Stimulated activated CD8-positive, alpha-beta memory T cell treated with anti-CD3 and anti-CD28 coated beads, Interleukin-7, amount 100 ng/mL, for 1 hour (primary cell): ENCODE measurements at regions not wholly inside any gene's neighbourhood (a gene's known extent, or its start where the extent isn't known, plus 50 kb on each side); places are given as distances from the start of the nearest gene placed in this dataset.
"Not testable (repeated sequence)": the region's sequence is repeated elsewhere in the genome, so short reads cannot be mapped to it uniquely, and the experiment has no call there.

ENCODE experiments used
- DNase-seq, 2 donors: peaks; one replicate each; pipeline ENCODE4 v3.0.0-alpha.2; 2020; ENCODE audit warnings: low read depth in 2 of 2

DNA sequence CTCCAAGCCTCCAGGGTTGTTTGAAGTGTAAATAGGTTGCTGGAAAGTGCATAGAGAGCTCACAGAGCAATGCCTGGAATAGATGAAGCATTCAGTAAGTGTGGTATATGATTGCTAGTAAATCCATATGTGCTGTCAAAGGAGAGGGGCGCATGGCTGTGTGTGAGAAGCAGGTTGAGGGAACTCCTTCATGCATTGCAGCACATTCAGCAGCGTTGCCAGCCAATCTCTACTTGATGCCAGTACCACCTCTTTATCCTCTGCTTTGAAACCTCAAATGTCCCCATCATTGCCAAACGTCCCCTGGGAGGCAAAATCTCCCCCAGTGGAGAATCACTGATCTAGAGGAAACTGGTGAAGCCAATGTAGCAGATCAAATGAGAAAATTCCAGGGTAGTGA is 82.7 kb upstream of the RALGAPA2 start:
- no peak for DNase-seq

DNA sequence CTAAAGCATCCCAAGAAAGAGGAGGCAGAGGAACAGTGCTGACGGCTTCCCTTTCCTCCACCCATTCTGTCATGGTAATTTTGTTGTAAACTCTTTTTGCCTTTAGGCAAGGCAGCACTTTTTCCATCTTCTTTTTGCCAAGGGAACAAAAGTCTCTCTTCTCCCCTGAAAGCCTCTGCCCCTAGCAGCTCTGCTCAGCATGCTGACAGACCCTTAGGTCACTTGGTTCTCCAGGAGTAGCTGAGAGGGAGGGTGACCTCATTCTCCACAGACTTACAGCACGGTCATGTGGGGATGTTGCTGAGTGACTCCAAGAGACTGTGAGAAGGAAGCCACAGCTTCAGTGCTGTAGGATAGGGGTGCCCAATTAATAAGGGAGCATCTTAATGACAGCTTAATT is 81.1 kb upstream of the RALGAPA2 start:
- DNase-seq: no peak

DNA sequence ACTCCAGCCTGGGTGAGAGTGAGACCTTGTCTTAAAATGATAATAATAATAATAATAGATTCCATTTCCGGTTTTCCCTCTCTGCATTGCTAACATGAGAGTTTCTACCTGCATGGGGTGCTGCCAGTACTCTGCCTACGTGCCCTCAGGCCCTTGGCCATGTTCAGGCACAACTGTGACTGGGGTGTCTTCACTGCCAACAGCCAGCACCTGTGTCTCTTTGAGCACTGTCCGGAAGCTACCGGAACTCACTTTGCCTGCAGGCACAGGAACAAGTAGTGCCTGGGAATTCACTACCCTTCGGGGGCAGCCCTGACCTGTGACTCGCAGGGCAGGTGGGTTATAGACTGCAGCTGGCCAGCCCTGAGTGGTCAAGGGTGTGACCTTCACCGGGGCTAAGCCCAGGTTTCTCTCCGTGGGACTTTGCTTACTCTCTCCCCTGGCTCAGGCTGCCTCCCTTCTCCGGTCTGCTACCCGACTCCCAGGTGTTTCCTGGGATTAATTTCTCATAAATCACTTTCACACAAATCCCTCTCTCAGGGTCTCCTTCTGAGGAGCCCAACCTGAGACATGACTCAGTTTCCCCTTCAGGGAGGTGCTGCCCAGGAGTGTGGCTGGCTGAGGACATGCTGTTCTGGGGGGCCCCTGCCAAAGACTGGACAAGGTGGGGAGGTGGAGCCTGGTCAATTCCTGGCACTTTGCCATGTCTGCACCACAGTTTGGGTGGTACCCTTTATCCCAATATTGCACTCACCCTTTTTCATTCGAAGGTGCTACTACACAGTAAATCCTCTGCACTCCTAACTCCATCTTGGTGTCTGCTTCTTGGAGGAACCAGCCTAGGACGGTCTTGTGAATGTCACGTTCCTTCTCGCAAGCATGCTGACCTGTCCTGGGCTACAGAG is 79.5 kb upstream of the RALGAPA2 start:
- no peak for DNase-seq

DNA sequence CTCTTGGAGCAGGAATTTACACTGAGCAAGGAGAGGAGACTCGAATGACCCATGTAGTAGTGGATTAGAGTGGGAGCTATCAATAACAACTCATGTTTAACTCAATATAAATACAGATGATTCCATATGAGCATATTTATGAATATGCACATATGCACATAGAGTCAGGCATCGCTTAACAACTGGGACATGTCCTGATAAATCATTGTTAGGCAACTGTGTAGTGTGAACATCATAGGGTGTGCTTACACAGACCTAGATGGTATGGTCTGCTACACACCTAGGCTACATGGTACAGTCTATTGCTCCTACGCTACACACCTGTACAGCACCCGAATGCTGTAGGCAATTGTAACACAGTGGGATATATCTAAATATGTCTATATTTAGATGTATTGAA is 75.9 kb upstream of the RALGAPA2 start:
- DNase-seq: no peak

DNA sequence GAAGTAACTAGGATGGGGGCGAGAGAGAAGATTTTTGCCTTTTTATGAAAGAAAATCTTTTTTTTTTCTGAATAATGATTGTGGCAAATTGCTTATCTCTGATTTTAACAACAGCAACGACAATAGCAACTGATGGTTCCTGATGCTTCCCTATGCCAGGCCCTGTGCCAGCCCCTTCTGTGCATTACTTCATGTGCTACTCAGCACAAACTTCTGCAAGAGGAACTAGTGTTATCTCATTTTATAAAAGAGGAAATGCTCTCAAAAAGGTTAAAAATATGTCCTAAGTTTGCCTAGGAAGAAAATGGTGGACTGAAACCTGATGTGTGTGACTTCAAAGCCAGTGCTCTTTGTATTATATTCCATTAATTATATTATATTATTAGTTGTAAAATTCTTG is 74.0 kb upstream of the RALGAPA2 start:
- DNase-seq: no peak

DNA sequence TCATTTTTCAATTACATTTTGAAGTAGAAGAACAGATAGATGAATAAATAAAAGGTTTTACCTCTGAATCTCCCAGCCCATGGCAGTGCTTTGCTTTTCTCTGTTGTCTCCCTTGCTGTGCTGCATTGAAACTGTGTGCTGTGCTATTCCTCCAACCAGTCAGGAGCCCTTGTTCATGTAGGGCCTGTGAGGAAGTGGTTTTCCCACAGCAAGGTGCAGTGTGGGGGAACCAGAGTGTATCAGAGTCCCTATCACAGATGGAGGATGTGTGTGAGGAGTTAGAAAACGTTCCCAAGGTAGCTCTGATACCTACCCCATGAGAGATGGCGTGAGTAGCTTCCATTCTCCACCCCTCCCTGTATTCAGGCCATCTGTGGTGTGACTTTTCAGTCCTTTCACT is 72.8 kb upstream of the RALGAPA2 start:
- DNase-seq: no peak

DNA sequence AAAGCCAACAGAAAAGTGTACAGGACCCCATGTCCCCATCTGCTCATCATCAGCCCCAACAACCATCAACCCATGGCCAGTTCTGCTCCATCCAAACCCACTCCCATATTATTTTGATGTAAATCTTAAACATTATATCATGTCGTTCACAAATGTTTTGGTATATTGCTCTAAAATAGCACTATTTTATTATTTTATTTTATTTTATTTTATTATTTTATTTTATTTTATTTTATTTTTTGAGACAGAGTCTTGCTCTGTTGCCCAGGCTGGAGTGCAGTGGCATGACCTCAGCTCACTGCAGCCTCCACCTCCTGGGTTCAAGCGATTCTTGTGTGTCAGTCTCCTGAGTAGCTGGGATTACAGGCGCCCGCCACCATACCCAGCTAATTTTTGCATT is 72.0 kb upstream of the RALGAPA2 start:
- DNase-seq: not testable (repeated sequence)

DNA sequence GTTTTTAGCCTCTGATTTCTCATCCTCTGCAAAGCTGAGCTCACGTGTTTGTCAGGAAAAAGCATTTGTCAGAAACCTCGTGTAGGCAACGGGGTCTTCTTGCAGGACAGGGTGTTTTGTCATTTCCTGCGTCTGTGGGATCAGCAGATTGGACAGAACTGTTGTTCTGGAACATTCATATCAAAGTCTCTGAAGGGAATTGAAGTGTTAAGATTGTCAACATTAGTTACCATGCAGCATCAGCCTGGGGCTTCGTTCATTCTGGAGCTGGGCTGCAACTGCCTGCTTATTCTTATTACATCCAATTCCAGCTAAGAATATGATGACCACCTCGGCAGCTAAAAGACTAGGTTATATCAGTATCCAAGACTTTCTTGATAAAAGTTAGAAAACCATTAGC is 71.0 kb upstream of the RALGAPA2 start:
- no peak for DNase-seq

DNA sequence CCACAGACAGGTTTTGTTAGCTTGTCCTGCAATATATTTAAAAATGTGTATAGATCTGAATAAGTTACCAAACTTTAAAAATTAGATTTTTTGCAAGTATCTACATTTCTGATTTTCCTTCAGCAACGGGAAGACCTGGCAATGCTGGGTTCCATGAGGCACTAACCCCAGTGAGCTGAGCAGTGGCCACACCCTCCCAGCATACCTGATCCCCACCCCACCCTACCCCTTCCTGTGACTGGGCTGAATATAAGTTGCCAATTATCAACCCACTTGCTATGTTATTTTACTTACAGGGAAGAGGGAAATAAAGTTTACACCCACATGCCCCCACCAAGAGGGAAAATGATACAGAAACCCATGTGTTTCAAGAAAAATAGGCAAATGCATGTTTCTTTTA is 70.3 kb upstream of the RALGAPA2 start:
- no peak for DNase-seq

DNA sequence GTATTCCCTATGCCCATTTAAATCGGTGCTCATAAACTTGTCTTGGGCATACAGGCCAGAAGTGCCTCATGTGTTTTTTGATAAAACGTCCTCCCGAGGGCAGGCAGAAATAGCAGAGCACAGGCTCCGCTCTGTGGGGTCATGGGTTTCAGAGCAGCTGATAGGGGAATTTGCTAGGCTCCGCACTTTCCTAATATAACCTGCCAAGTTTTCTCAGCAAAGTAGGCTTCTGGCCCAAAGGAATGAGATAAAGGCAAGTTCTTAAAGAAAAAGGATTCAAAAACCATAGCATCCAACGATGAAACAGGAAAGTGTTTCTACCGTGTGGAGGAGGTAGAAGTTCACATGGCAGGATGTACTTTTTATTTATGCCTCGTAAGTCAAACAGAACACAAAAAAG is 69.8 kb upstream of the RALGAPA2 start:
- no peak for DNase-seq

DNA sequence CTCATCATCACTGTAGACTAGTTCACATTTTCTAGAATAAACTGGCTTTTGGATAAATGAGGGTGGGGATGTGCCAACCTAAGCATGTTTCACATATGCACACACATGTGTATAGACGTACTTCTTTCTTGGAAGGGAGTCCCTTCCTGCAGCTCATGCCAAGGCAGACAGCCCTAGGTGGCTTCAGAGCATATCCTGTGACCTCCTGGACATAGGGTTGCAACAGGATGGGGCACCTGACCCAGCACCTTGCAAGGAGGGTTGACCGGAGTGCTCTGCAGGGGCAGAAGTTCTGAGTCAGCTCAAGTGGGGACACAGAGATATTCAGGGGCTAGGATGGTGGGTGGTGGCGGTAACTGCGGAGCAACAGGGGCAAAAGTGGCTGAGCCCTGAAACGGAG is 68.6 kb upstream of the RALGAPA2 start:
- DNase-seq: no peak

DNA sequence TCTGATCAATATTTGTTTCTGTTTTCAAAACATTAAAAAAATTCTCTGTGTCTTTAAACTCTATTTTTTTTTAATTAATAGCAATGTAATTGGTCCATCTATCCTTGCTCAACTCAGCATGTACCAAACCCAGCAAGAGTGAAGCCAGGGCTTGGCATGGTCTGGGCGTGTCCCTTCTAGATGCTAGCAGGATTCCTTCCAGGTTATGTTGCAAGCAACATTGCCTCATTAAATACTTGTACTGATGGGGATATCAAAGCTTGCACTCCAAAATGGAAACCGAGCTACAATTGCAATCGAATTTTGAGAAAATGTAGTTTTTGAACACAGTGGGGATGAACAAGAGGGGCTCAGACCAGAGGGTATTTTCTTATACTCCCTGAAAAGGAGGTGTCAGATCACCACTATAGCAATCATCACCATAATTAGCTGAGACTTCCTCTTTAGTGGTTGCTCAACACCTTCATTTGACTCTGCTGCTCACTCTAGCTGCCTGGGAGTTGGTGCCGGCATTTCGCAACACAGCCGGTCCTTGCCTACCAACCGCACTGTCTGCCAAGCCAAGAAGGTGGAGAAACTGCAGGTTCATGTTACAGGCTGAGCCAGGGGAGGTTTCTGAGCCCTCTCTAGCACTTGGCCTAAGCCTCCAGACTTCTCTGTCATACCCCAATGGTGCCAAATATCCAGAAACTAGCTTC is 67.8 kb upstream of the RALGAPA2 start:
- DNase-seq: no peak

DNA sequence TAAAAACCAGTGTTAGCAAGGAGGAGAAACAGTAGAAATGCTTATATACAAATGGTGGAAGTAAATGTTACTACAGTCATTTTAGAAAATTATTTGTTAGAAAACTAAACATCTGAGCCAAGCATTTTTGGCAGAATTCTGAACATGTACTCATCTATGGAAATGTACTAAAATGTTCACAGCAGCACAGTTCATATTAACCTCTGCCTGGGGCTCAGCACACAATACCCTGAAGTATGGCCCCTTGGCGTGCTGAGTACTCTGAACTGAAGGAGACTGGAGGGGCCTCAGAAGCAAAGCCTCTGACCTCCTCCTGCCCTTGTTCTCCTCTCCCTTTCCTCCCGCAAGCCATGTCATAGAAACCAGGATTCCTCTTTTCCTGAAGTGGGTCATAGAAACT is 66.2 kb upstream of the RALGAPA2 start:
- DNase-seq: no peak

DNA sequence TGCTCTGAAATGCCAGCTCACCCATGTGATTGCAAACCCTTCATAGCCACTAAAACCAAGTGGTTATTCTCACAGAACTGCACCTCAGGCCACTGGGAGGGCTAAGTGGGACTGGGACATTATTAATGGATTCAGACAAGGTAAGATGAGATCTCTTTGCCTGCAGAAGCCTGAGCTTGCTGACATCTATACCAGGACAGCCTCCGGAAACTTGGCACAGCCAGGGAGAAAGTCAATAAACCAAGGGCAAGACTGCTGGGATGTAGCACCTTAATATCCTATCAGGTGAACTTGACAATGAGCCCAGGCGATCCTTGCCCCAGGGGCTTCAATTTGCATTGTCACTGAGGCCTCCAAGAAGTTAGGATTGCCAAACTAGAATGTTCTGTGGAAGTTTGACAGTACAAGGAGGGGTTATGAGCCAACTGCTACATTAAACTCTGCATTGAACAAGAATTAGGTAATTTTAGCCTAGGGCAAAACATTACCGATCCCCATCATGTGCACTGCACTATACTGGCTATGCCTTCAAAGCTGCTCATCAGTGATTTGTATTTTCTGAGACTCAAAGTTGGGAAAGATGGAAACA is 60.1 kb upstream of the RALGAPA2 start:
- DNase-seq: no peak

DNA sequence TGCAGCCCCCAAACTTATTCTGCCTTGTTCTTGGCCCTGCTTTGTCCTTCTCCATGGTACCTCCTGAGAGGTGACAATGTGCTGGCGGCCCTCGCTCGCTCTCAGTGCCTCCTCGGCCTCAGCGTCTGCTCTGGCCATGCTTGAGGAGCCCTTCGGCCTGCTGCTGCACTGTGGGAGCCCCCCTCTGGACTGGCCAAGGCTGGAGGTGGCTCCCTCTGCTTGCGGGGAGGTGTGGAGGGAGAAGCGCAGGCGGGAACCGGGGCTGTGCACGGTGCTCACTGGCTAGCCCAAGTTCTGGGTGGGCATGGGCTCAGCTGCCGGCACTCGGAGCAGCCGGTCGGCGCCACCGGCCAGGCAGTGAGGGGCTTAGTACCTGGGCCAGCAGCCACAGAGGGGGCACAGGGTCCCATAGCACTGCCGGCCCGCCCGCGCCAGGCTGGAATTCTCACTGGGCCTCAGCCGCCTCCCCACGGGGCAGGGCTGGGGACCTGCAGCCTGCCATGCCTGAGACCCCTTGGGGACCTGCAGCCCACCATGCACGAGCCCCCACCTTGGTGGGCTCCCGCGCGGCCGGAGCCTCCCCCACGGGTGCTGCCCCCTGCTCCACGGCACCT is 55.9 kb upstream of the RALGAPA2 start:
- no peak for DNase-seq

DNA sequence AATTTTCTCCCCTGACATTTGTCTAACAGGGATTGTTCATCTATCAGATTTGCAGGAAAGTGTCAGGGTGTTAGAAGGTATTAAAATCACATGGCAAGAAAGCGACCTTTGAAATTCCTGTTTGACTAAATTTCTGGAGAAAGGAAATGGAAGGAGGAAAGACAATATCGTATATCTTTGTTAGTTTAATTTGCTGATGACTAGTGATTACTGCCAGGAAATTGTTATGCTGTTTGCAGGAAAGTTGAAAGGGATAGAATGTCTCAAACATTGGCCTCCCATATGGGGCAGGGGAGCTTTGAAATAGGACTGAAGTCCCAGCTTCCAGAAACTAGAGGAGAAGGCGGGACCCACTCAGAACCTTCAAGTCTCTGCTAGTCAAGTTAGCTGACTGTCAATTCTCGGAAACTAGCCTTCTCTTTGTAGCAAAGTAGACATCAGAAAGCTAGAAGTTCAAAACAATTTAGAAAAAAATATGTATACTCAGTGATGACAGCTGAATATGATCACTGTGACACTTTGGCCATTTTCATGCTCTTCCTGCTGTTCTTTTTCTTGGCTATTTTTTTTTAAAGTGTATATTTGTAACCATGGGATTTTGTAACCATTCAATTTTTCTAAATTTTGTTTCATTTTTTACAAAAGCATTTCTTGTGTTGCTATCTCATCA is 53.4 kb upstream of the RALGAPA2 start:
- DNase-seq: no peak

DNA sequence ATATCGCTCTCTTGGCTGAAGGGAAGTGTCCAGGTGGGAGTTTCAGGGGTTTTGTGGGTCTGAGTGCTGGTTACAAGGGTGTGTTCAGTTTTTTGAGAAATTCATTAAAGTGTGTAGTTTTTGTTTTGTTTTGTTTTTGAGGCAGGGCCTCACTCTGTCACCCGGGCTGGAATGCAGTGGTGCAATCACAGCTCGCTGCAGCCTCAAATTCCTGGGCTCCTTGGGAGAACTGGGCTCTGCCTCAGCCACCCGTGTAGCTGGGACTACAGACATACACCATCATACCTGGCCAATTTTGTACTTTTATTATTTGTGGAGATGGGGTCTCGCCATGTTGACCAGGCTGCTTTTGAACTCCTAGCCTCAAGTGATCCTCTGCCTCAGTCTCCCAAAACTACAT is 51.2 kb upstream of the RALGAPA2 start:
- no peak for DNase-seq
